ENCODE measurements at regions not wholly inside any gene's neighbourhood (a gene's known extent, or its start where the extent isn't known, plus 50 kb on each side); places are given as distances from the start of the nearest gene placed in this dataset.

- no peak for DNase-seq
These were observed 196.7 kb upstream of the TBC1D5 start for GRCh38 chr3:17939157-17939556.

- no peak for DNase-seq
These were observed 195.9 kb upstream of the TBC1D5 start for GRCh38 chr3:17938313-17938712.

GRCh38 chr3:17936736-17937480 lies 194.5 kb upstream of the TBC1D5 start:
- DNase-seq: no peak

- DNase-seq: no peak
These were observed 192.8 kb upstream of the TBC1D5 start for GRCh38 chr3:17935222-17935621.

- no peak for DNase-seq
These were observed 189.8 kb upstream of the TBC1D5 start for GRCh38 chr3:17932136-17932771.

- no peak for DNase-seq
These were observed 188.7 kb upstream of the TBC1D5 start for GRCh38 chr3:17931131-17931530.

- no peak for DNase-seq
These were observed 186.2 kb upstream of the TBC1D5 start for GRCh38 chr3:17928502-17929145.

GRCh38 chr3:17927036-17927435 lies 184.6 kb upstream of the TBC1D5 start:
- no peak for DNase-seq

- DNase-seq: no peak
These were observed 172.9 kb upstream of the TBC1D5 start for GRCh38 chr3:17915341-17915740.

- no peak for DNase-seq
These were observed 170.9 kb upstream of the TBC1D5 start for GRCh38 chr3:17913359-17913758.

GRCh38 chr3:17911986-17912760 lies 169.7 kb upstream of the TBC1D5 start:
- DNase-seq: peak in 1 of 2 donors; percentile 57

GRCh38 chr3:17910922-17911321 lies 168.5 kb upstream of the TBC1D5 start:
- peak in 1 of 2 donors; percentile 41 for DNase-seq

GRCh38 chr3:17909714-17910113 lies 167.3 kb upstream of the TBC1D5 start:
- no peak for DNase-seq

GRCh38 chr3:17908399-17909191 lies 166.2 kb upstream of the TBC1D5 start:
- no peak for DNase-seq

- DNase-seq: peak in 1 of 2 donors; percentile 56
These were observed 163.6 kb upstream of the TBC1D5 start for GRCh38 chr3:17905996-17906395.

GRCh38 chr3:17901893-17902292 lies 159.5 kb upstream of the TBC1D5 start:
- DNase-seq: peak in 1 of 2 donors; percentile 90

- DNase-seq: peak in 1 of 2 donors; percentile 50
These were observed 152.1 kb upstream of the TBC1D5 start for GRCh38 chr3:17894434-17895060.

- no peak for DNase-seq
These were observed 148.9 kb upstream of the TBC1D5 start for GRCh38 chr3:17891139-17891856.

GRCh38 chr3:17885986-17886385 lies 143.6 kb upstream of the TBC1D5 start:
- no peak for DNase-seq

- no peak for DNase-seq
These were observed 140.6 kb upstream of the TBC1D5 start for GRCh38 chr3:17882981-17883380.

- no peak for DNase-seq
These were observed 134.9 kb upstream of the TBC1D5 start for GRCh38 chr3:17877299-17877698.

Data from bone marrow (tissue), 2 donors.